ENCODE measurements at regions not wholly inside any gene's neighbourhood (a gene's known extent, or its start where the extent isn't known, plus 50 kb on each side); places are given as distances from the start of the nearest gene placed in this dataset.

DNA sequence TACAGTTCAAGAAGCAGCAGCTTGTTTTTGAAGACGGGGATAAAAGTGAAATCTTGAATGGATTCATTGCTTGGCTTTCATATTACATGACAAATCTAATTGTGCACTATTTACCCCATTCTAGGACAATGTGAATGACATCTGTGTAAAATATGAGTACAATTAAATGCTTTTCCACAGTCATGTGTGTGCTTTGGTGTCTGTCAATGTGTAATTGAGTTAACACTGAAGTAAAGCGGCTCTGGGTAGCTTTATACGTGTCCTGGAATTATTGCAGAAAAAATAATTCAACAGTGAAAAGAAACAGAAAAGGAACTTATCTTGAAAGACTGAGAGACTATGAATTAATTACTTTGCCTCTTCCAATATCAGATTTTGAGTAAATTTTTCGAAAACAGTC, 233.5 kb upstream of the HS3ST5 start:
- BruUV-seq (replicated peaks): no TSS peak
- Histone ChIP-seq H3K9me3 (ENCODE audit: low read length) (no peaks in the 10 kb centered on the region), H3K27ac (ENCODE audit: extremely low read length, insufficient read depth, low read length) (no peak overlapping the region), H3K36me3 (replicated peaks in 1 of 2; ENCODE audit: control insufficient read depth in 1 of 2, insufficient read depth in 2 of 2, low read length in 2 of 2) (no peaks in the 10 kb centered on the region), H3K9ac (ENCODE audit: insufficient read depth, low read depth, low read length) (no peak overlapping the region), H3K4me1 (ENCODE audit: insufficient read depth, low read length) (no peaks in the 10 kb centered on the region; the same call in 1 of the 2 replicates), H3K27me3 (ENCODE audit: control insufficient read depth in 1 of 2, insufficient read depth in 2 of 2, low read length in 2 of 2) (no peaks in the 10 kb centered on the region; a peak in 1 of 5 replicates), H2AFZ (ENCODE audit: low read length) (no peak overlapping the region), H3K4me2 (ENCODE audit: low read depth, low read length) (no peak overlapping the region), H4K20me1 (ENCODE audit: insufficient read depth, low read length) (no peaks in the 10 kb centered on the region), H3K79me2 (ENCODE audit: insufficient read depth, low read length) (no peaks in the 10 kb centered on the region), H3K4me3 (replicated peaks in 1 of 3; ENCODE audit: insufficient read depth in 1 of 3, low read depth in 2 of 3, low read length in 3 of 3) (no peak overlapping the region)
- WGBS (ENCODE audit: low lambda C conversion rate): 2% methylated on average over 4 of the region's 4 CpGs
- intact Hi-C loops (cut with micrococcal nuclease; ENCODE audit: unreplicated experiment) (no loop called here), in situ Hi-C loops (cut with HindIII; ENCODE audit: extremely low pct_ligation_motif_present, low pct_unique_long_range_greater_than_20kb) (no loop called here)
- ATAC-seq (no peak), FAIRE-seq (no peak), DNase-seq (ENCODE audit: low spot score) (no peak)
- ChIA-PET POLR2A (no interaction called here), CTCF (ENCODE audit: low intra/inter-chr PET ratio, low total read pairs) (no interaction called here)
- TF ChIP-seq, protein P1, sequence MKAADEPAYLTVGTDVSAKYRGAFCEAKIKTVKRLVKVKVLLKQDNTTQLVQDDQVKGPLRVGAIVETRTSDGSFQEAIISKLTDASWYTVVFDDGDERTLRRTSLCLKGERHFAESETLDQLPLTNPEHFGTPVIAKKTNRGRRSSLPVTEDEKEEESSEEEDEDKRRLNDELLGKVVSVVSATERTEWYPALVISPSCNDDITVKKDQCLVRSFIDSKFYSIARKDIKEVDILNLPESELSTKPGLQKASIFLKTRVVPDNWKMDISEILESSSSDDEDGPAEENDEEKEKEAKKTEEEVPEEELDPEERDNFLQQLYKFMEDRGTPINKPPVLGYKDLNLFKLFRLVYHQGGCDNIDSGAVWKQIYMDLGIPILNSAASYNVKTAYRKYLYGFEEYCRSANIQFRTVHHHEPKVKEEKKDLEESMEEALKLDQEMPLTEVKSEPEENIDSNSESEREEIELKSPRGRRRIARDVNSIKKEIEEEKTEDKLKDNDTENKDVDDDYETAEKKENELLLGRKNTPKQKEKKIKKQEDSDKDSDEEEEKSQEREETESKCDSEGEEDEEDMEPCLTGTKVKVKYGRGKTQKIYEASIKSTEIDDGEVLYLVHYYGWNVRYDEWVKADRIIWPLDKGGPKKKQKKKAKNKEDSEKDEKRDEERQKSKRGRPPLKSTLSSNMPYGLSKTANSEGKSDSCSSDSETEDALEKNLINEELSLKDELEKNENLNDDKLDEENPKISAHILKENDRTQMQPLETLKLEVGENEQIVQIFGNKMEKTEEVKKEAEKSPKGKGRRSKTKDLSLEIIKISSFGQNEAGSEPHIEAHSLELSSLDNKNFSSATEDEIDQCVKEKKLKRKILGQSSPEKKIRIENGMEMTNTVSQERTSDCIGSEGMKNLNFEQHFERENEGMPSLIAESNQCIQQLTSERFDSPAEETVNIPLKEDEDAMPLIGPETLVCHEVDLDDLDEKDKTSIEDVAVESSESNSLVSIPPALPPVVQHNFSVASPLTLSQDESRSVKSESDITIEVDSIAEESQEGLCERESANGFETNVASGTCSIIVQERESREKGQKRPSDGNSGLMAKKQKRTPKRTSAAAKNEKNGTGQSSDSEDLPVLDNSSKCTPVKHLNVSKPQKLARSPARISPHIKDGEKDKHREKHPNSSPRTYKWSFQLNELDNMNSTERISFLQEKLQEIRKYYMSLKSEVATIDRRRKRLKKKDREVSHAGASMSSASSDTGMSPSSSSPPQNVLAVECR (CRISPR knock-in tag; IDR thresholded peaks at IDR 0.05; ENCODE audit: borderline replicate concordance): no peak
- TF ChIP-seq ATF7-NPFF (CRISPR knock-in tag; IDR thresholded peaks at IDR 0.05; ENCODE audit: low read depth): no peak
- no peak for TF ChIP-seq MBNL3 (CRISPR knock-in tag; conservative IDR thresholded peaks at IDR 0.05)
- TF ChIP-seq ZNF225 (CRISPR knock-in tag; IDR thresholded peaks at IDR 0.05): no peak
- no peak for TF ChIP-seq TBL1XR1 (IDR thresholded peaks at IDR 0.05; ENCODE audit: borderline replicate concordance, low read length, partially characterized antibody)
- no peak for TF ChIP-seq CBFB (CRISPR knock-in tag; IDR thresholded peaks at IDR 0.05)
- TF ChIP-seq, protein P2, sequence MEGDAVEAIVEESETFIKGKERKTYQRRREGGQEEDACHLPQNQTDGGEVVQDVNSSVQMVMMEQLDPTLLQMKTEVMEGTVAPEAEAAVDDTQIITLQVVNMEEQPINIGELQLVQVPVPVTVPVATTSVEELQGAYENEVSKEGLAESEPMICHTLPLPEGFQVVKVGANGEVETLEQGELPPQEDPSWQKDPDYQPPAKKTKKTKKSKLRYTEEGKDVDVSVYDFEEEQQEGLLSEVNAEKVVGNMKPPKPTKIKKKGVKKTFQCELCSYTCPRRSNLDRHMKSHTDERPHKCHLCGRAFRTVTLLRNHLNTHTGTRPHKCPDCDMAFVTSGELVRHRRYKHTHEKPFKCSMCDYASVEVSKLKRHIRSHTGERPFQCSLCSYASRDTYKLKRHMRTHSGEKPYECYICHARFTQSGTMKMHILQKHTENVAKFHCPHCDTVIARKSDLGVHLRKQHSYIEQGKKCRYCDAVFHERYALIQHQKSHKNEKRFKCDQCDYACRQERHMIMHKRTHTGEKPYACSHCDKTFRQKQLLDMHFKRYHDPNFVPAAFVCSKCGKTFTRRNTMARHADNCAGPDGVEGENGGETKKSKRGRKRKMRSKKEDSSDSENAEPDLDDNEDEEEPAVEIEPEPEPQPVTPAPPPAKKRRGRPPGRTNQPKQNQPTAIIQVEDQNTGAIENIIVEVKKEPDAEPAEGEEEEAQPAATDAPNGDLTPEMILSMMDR (CRISPR knock-in tag; IDR thresholded peaks at IDR 0.05): no peak
- TF ChIP-seq ZNF235 (CRISPR knock-in tag; IDR thresholded peaks at IDR 0.05; ENCODE audit: borderline replicate concordance): no peak

Measured in HepG2 (cell line).